Muscle layer of colon (tissue), 2 donors: ENCODE measurements at regions not wholly inside any gene's neighbourhood (a gene's known extent, or its start where the extent isn't known, plus 50 kb on each side); places are given as distances from the start of the nearest gene placed in this dataset.
A peak's percentile ranks its signal among the peaks of the same experiment; 100 is the strongest.

Experiments used
- H3K27ac ChIP-seq: one replicate; pipeline ENCODE4 v1.7.0; 2013; ENCODE audit warnings: low read depth, mild to moderate bottlenecking, low read length, moderate library complexity
- H3K27me3 ChIP-seq, 2 donors: one replicate each; pipeline ENCODE4 v1.7.0; 2013; ENCODE audit warnings: low read length in 2 of 2, mild to moderate bottlenecking in 2 of 2; ENCODE audit not compliant: insufficient read depth in 2 of 2, control insufficient read depth in 1 of 2
- H3K36me3 ChIP-seq: one replicate; pipeline ENCODE4 v1.7.0; 2013; ENCODE audit warnings: mild to moderate bottlenecking, low read length; ENCODE audit not compliant: insufficient read depth
- H3K4me1 ChIP-seq: one replicate; pipeline ENCODE4 v1.7.0; 2013; ENCODE audit warnings: mild to moderate bottlenecking, low read length; ENCODE audit not compliant: insufficient read depth
- H3K4me3 ChIP-seq, 2 donors: one replicate each; pipeline ENCODE4 v1.7.0; 2013; ENCODE audit warnings: low read length in 2 of 2, low read depth in 1 of 2, mild to moderate bottlenecking in 1 of 2, moderate library complexity in 1 of 2
- H3K9ac ChIP-seq: one replicate; pipeline ENCODE4 v1.7.0; 2013; ENCODE audit warnings: low read length
- H3K9me3 ChIP-seq: one replicate; pipeline ENCODE4 v1.7.0; 2013; ENCODE audit warnings: mild to moderate bottlenecking, low read length
- donor health status: abdominal sarcoma.
- donor health status: Adenocarcinoma of cecum.

- Histone ChIP-seq H3K4me1 (no peaks in the 10 kb centered on the region), H3K9me3 (no peaks in the 10 kb centered on the region), H3K27ac (no peak overlapping the region), H3K27me3 (no peaks in the 10 kb centered on the region), H3K9ac (no peak overlapping the region), H3K4me3 (no peak overlapping the region), H3K36me3 (no peaks in the 10 kb centered on the region)
Observed at GRCh38 chr14:97212399-97212798, 415.2 kb downstream of the VRK1 start.

GRCh38 chr14:97213720-97214119 is 416.5 kb downstream of the VRK1 start:
- no peak overlapping the region for H3K9ac ChIP-seq
- H3K9me3 ChIP-seq = no peaks in the 10 kb centered on the region
- H3K4me3 ChIP-seq = no peak overlapping the region
- H3K27me3 ChIP-seq = peaks cover 0 to 6% of the 10 kb centered on the region in 2 donors
- H3K27ac ChIP-seq = no peak overlapping the region
- H3K36me3 ChIP-seq = no peaks in the 10 kb centered on the region
- H3K4me1 ChIP-seq = no peaks in the 10 kb centered on the region

- no peaks in the 10 kb centered on the region for H3K9me3 ChIP-seq
Observed at GRCh38 chr14:97215263-97215969, 418.2 kb downstream of the VRK1 start.

GRCh38 chr14:97217111-97217885 is 420.1 kb downstream of the VRK1 start:
- Histone ChIP-seq H3K4me1 (no peaks in the 10 kb centered on the region), H3K36me3 (no peaks in the 10 kb centered on the region), H3K27ac (no peak overlapping the region), H3K9me3 (no peaks in the 10 kb centered on the region), H3K27me3 (peaks cover 10 to 27% of the 10 kb centered on the region in 2 donors), H3K4me3 (no peak overlapping the region), H3K9ac (no peak overlapping the region)

More at GRCh38 chr14:97215263-97215969, 418.2 kb downstream of the VRK1 start:
- Histone ChIP-seq H3K4me1 (no peaks in the 10 kb centered on the region), H3K36me3 (no peaks in the 10 kb centered on the region), H3K27ac (no peak overlapping the region), H3K27me3 (peaks cover 10 to 23% of the 10 kb centered on the region in 2 donors), H3K9ac (no peak overlapping the region), H3K4me3 (no peak overlapping the region)

- Histone ChIP-seq H3K27ac (no peak overlapping the region), H3K9me3 (no peaks in the 10 kb centered on the region), H3K27me3 (peaks cover 10 to 27% of the 10 kb centered on the region in 2 donors), H3K36me3 (no peaks in the 10 kb centered on the region), H3K4me3 (no peak overlapping the region), H3K4me1 (no peaks in the 10 kb centered on the region), H3K9ac (no peak overlapping the region)
Observed at GRCh38 chr14:97218274-97218673, 421.1 kb downstream of the VRK1 start.

- peak overlapping the region in 1 of 2 donors; percentile 23 for H3K4me3 ChIP-seq
- H3K27ac ChIP-seq = no peak overlapping the region
Observed at GRCh38 chr14:97218691-97219430, 421.7 kb downstream of the VRK1 start.

GRCh38 chr14:97219431-97220017 is 422.3 kb downstream of the VRK1 start:
- Histone ChIP-seq H3K9me3 (no peaks in the 10 kb centered on the region), H3K9ac (no peak overlapping the region), H3K27me3 (peaks cover 10 to 27% of the 10 kb centered on the region in 2 donors), H3K4me1 (no peaks in the 10 kb centered on the region), H3K36me3 (no peaks in the 10 kb centered on the region), H3K27ac (no peak overlapping the region), H3K4me3 (peak overlapping the region in 1 of 2 donors; percentile 23)

More at GRCh38 chr14:97218691-97219430, 421.7 kb downstream of the VRK1 start:
- Histone ChIP-seq H3K9ac (no peak overlapping the region), H3K27me3 (peaks cover 10 to 27% of the 10 kb centered on the region in 2 donors), H3K9me3 (no peaks in the 10 kb centered on the region), H3K4me1 (no peaks in the 10 kb centered on the region), H3K36me3 (no peaks in the 10 kb centered on the region)

- H3K9ac ChIP-seq = no peak overlapping the region
- peaks cover 10 to 27% of the 10 kb centered on the region in 2 donors for H3K27me3 ChIP-seq
- H3K4me1 ChIP-seq = no peaks in the 10 kb centered on the region
- H3K36me3 ChIP-seq = no peaks in the 10 kb centered on the region
- no peaks in the 10 kb centered on the region for H3K9me3 ChIP-seq
- H3K4me3 ChIP-seq = no peak overlapping the region
- H3K27ac ChIP-seq = no peak overlapping the region
Observed at GRCh38 chr14:97221572-97222285, 424.5 kb downstream of the VRK1 start.

GRCh38 chr14:97224016-97224415 is 426.8 kb downstream of the VRK1 start:
- H3K27me3 ChIP-seq = peaks cover 10 to 18% of the 10 kb centered on the region in 2 donors

GRCh38 chr14:97230051-97230450 is 432.9 kb downstream of the VRK1 start:
- no peaks in the 10 kb centered on the region for H3K9me3 ChIP-seq
- H3K27me3 ChIP-seq = peaks cover 0 to 3% of the 10 kb centered on the region in 2 donors

More at GRCh38 chr14:97224016-97224415, 426.8 kb downstream of the VRK1 start:
- no peaks in the 10 kb centered on the region for H3K9me3 ChIP-seq
- no peaks in the 10 kb centered on the region for H3K36me3 ChIP-seq
- no peak overlapping the region for H3K4me3 ChIP-seq
- no peak overlapping the region for H3K9ac ChIP-seq
- no peak overlapping the region for H3K27ac ChIP-seq
- no peaks in the 10 kb centered on the region for H3K4me1 ChIP-seq

More at GRCh38 chr14:97230051-97230450, 432.9 kb downstream of the VRK1 start:
- no peaks in the 10 kb centered on the region for H3K4me1 ChIP-seq
- no peak overlapping the region for H3K4me3 ChIP-seq
- no peak overlapping the region for H3K9ac ChIP-seq
- no peak overlapping the region for H3K27ac ChIP-seq
- H3K36me3 ChIP-seq = no peaks in the 10 kb centered on the region
